Limb (tissue), 2 donors: ENCODE measurements at regions not wholly inside any gene's neighbourhood (a gene's known extent, or its start where the extent isn't known, plus 50 kb on each side); places are given as distances from the start of the nearest gene placed in this dataset.
"Not testable (repeated sequence)": the region's sequence is repeated elsewhere in the genome, so short reads cannot be mapped to it uniquely, and the experiment has no call there.

Source experiments
- DNase-seq, 2 donors: peaks; one replicate each; pipeline ENCODE4 v3.0.0-alpha.2; 2016; ENCODE audit errors: extremely low spot score in 2 of 2

DNA sequence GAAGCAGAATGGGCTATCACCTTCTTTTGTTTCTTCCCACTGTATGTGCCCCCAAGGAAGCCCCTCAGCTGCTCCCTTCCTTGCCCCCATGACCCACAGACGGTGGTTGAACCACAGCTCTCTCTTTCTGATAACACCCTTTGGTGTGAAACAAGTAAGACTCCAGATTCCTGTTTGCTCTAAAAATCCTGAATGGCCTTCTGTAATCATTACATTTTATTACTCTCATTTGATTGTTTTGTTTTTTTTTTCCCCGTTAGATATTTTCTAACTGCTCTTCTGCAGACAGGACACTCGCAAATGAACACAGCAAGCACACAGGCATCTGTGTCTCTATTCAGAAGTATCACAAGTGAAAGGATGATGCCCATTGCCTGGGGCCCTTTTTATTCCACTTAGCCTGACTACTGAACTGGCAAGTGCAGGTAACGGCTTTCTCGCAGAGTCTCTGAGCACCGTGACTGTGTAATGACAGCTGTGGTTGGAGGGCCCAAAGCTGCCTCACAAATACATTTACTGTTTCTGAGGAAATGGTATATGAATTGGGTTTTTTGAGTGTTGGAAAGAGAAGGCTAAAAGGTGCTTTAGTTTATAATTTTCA, 59.3 kb downstream of the OXGR1 start:
- DNase-seq = no peak

DNA sequence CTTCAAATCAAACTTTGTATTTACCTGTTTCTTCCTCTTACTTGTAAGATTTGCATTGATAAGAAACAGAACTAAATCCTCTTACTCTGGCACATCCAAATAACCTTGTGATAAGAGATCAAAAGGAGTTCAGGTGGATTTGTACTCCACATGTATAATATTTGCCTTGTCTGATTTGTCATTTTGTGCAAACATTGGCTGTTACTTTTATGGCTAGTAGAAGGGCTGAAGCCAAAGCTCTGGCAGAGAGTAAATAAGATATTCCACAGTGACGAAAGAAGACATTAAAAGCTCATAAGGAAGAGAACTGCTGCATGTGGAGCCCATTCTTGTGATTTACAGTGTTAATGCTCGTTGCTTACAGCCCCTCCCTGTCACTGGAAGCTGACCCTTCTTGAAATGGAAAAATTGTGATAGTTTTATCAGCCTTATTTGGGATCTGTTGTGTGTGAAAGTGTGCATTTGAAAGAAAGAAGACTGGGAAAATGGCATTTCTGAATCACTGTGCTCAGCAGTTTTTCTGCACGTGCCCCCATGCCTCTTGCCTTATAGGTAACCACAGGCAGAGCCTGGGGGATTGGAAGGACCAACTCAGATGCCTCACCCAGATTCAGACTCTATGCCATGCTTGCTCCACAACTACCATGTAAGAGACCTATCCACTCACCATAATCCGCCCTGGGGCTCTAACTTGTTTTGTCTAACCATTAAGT, 68.2 kb downstream of the OXGR1 start:
- DNase-seq = no peak

DNA sequence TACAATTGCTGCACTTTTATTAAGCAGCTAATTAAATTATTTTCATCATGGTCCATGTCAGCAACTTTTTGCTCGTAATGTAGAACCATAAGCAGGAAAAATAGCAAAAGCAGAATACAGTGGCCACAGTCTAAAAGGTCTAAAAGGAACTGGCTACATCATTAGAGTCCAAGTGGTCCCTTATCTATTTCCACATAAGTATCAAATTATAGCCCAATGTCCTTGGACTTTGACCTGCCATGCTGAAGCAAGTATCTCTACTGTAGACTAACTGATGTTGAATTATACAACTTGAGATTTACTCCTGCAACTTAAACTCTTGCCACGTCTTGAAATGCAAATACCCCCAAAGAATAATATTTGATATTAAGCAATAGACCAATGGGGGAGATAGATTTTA, 68.8 kb downstream of the OXGR1 start:
- DNase-seq = no peak

DNA sequence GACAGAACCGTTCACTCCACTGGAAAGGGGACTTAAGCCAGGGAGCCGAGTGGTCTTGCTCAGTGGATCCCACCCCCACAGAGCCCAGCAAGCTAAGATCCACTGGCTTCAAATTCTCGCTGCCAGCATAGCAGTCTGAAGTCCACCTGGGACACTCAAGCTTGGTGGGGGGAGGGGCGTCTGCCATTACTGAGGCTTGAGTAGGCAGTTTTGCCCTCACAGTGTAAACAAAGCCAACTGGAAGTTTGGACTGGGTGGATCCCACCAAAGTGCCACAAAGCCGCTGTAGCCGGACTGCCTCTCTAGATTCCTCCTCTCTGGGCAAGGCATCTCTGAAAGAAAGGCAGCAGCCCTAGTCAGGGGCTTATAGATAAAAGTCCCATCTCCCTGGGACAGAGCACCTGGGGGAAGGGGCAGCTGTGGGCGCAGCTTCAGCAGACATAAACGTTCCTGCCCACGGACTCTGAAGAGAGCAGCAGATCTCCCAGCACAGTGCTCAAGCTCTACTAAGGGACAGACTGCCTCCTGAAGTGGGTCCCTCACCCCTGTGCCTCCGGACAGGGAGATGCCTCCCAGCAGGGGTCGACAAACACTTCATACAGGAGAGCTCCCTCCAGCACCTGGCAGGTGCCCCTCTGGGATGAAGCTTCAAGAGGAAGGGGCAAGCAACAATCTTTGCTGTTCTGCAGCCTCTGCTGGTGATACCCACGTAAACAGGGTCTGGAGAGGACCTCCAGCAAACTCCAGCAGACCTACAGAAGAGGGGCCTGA, 75.2 kb downstream of the OXGR1 start:
- DNase-seq = not testable (repeated sequence)

DNA sequence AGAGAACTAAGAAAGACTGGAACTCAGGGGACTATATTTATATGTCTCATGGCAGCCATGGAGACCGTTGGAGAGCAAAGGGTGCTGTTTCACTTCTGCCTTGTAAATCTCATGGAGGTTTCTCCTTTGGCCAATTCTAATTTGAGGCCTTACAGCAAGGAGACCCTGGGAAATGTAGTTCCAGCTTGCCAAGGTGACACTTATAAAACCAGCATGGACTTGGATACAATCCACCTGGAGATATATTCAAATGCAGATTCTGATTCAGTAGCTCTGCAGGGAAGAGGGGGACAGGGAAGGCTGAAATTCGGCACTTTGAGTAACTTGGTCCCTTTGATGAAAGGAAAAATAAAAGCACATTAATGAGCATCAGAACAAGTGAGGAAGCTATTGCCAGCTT, 90.0 kb downstream of the OXGR1 start:
- no peak for DNase-seq

DNA sequence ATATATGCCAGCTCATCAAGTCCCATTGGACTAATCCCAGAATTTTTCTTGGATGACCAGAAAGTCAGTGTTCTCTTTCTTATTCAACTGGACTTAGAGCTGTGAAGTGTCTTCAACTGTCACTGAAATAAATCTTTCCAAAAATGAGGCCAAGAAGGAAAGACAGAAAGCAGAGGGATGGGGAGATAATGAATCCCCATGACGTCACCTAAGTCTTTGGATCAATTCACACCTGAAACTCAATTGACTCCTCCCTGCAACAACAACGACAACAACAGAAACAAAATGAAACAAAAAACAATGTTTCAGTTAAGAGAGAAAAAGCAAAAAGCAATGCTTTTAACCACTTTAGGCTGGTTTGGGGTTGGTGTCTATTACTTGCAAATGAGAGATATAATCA, 91.2 kb downstream of the OXGR1 start:
- DNase-seq = no peak

DNA sequence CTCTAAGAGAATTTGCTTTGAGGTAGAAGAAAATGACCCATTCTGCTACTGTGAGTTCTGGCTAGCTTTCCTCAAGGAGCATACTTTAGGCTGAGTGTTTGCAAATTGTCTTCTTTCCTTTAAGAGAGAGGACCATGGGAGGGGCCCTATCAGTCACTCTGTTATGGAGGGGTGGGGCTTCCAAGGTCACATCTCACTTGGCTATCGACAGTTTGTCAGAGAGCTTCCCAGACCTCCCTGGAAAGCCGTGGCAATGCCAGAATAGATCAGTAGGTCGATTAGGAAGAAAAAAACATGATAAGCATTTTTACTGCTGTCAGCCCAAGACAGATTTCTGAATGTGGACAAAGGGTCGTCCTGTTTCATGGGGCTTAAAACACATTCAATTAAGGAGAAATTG, 93.3 kb downstream of the OXGR1 start:
- DNase-seq = no peak

DNA sequence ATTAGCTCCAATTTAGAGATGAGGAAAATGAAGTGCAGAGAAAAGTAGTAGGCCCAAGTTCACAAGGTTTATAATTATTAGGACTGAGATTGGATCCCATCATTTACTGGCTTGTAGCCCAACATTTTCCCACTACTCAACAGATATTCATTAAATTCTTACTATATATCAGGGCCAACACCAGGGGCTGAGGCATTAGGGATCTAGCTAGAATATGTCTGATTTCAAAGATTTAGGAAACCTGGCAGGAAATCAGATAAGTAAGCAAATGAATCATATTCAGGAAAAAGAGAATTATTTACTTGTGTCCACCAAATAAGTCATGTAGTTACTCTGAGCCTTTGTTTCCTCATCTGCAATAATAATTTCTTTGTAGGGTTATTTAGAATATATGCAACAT, 94.3 kb downstream of the OXGR1 start:
- no peak for DNase-seq

DNA sequence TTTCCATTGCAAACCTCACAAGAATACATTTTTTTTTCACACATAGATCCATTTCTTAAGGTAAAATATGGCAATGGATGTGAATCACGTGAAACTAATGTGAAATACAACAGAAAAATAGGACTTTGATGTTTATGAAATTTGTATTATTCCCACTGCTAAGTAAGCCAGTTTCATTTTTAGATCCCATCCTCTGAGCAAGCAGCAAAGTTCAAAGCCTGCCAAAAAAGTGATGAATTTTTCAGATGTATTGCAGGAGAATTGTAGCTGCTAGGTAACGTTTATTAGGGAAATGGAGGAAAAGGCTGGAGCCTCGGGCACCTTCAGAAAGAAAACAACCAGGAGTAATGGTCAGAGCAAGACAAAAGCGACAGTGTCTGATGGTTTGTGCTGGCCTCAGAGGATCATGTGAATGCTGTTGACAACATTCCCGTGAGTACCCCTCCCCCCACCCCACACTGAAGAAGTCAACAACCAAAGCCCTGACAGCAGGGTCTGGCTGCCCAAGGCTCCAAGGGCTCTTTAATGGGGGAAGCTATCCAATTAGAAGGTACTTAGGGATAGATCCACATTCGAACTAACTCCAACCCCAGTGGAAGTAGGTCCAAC, 95.5 kb downstream of the OXGR1 start:
- peak in 1 of 2 donors; percentile 27 for DNase-seq

DNA sequence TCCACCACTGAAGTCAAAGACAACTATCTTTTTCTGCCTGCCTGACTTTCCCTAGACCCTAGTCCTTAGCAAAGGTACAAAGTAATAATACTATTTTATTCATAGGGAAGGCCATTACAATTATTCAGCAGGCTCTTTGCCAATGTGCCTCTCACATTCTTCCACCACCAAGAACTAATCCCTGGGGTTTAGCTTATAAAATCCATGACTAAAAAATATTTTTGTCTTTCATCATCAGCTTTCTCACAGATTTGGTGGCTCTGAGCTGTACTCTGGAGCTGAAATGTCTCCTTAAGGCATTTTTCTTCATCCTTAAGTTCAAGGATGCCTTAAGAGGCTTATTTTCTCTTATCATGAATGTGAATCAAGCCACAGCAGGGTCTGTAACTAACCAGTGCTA, 96.1 kb downstream of the OXGR1 start:
- DNase-seq = no peak
